Stimulated activated CD4-positive, alpha-beta T cell treated with anti-CD3 and anti-CD28 coated beads, Interleukin-1b, Interleukin-23, amount 100 ng/mL, for 4 hours (primary cell): ENCODE measurements at regions not wholly inside any gene's neighbourhood (a gene's known extent, or its start where the extent isn't known, plus 50 kb on each side); places are given as distances from the start of the nearest gene placed in this dataset.

Experiments
- DNase-seq, 2 donors: peaks; one replicate each; pipeline ENCODE4 v3.0.0-alpha.2; 2020; ENCODE audit warnings: low read depth in 2 of 2

GRCh38 chr1:101317590-101317989 lies 80.8 kb downstream of the S1PR1 start:
- DNase-seq: no peak

DNA sequence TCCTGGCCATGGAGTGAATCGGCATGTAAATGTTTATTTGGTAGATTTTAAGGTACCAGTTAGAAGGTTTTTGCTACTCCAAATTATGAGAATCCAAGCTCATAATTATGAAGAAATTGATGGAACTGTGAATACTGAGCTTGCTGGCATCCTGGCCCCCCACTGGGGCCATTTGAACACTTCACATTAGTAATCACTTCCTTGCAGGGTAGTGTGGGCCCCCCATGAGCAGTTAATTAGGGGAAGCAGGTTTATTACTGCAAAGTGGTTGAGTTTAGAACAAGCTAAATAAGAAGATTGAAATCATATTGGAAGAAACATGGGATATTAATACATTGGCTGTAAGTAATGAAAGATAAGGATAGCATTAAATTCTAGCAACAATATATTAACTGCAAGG lies 86.7 kb downstream of the S1PR1 start:
- no peak for DNase-seq

DNA sequence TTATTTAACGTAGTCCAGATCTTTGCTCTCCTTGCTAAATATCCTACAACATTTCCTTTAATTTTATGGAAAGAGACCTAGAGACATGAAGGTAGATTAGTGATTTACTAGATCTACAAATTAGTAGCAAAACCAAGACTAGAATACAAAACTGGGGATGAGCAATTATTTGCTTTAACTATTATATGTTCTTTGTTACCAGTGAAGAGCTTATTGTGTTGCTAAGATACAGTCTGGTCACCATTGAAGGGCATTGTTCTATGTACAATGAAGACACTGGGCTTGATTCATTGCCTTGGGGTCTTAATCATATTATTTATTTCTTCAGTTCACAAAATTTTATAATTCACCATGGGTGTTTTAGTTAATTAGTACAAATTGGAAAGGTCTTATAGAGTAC lies 88.3 kb downstream of the S1PR1 start:
- DNase-seq: no peak

DNA sequence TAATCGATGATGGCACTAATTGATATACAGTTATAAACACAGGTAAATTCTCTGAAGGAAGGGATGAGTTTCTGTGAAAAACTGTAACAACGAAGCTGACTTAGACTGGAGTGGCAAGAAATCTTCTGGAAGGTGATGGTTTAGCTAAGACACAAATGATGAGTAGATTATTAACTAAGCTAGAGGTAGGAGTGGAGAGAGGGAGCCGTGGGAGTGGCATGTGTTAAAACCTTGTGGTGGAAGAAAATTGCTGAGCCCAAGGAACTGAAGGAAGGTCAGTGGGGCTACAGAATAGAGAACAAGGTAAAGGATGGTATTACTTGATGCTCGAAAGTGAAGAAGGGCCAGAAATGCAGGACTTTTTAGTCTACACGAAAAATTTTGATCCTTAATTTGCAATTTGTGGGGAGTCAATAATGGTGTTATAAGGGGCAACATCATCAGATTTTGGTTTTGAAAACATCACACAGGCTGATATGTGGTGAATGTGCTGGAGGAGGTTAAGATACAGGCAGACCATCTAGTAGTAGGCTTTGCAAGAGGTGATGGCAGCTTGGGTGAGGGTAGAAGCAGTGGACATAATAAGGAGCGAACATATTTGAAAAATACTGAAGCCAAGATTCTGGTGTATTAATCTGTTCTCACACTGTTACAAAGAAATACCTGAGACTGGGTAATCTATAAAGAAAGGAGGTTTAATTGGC lies 93.8 kb downstream of the S1PR1 start:
- DNase-seq: no peak

DNA sequence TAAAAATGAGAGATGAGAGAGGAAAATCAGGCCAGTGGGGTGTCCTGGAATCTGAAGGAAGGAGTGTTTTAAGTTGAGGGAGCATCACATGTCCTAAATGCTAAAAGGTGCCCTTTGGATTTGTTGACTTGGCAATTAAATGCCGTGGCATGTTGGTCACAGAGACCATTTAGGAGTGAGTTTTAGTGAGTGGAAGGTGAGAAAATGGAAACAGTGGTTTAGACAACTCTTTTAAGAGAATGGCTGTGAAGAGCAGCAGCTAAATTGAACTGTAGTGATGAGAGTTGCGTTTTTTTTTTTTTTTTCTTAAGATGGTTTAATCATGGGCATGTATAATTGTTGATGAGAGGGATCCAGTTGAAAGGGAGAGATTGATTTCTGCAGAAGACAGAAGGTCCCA lies 95.0 kb downstream of the S1PR1 start:
- DNase-seq: no peak

DNA sequence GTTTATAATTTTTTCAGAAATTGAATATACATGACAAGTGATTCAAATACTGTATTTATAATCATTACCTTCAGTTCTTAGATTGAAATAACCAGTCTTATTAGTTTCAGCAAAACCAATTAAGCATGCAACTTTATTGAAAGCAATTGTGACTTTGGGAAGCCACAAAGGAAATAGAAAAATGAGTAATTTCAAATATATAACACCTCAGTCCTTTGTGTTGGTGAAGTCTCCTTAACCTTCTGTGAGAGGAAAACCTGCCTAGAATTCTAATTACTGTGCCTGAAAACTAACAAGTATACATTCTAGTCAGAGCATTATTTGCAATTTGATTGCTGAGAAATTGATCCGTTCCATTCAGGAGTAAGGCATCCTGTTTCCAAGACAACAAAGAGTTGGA lies 95.8 kb downstream of the S1PR1 start:
- DNase-seq: no peak

DNA sequence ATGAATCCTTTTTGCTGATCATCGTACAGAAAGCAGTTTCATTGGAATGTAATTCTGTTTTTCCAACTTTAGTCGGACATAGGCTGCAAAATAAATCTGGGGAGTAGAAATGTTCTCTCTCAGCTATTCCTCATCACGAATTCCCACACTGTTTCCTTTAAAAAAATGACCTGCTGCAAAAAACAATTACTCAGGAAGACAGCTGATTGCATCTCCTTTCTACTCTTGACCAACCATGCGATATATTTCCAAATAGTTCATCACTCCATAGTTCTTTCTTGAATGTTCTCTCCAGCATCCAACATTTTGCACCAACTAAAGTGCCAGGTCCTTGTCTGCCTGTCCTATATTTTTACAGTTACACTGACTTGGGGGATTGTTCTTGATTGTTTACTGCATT lies 96.4 kb downstream of the S1PR1 start:
- no peak for DNase-seq

DNA sequence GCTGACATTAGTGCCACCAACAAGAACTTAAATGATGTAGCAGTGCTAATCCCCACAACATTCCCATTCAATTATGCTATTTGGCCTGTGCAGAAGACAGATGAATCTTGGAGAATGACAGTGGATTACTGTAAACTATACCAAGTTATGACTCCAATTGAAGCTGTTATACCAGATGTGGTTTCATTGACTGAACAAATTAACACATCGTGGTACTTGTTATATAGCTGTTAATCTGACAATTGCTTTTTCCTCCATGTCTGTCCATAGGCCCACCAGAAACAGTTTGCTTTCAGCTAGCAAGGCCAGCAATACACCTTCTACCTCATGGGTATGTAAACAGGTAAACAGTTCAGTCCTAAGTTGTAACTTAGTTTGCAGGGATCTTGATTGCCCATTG lies 101.1 kb downstream of the S1PR1 start:
- DNase-seq: no peak

DNA sequence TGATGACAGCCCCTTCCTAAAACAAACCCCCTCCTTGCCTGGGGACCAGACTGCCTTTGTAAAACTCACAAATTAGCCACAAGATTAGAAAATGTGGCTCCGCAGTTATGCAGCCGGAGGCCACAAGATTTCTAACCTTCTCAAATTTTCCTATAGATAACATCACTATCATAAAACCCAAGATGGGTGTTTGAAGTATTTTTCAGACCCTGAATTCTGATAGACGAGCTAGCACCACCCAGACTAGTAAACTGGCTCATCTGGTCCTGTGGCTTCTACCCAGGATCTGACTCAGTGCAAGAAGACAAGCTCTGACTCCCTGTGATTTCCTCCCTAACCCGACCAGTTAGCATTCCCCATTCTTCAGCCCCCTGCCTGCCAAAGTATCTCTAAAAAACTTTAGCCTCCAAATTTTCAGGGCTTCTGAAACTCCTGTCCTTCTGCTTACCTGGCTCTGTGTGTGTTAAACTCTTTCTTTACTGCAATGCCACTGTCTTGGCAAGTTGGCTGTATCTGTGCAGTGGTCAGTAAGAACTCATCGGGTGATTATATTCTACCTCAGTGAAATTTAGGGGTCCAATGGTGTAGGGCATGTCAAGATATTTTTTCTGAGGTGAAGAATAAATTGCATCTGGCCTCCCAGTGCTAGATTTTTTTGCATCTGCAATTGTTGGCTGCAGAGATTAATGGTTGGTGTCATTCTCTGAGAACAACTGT lies 102.1 kb downstream of the S1PR1 start:
- no peak for DNase-seq

DNA sequence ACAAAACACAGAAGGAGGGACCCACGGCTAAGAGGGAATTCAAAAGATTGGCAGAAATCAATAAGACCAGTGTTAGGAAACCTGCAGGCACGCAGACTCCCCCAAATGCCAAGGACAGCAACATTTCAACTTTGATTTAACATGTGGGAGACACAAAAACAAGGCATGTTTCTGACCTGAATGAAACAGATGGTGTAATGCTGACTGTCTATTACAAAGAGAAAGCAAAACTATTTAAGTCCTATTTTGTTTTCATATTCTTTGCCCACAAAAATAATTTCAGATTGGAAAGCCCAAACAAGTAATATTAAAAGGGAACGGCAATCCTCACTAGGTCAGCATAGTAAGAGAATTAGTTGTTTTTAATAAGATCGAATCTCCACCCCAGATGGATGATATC lies 107.9 kb downstream of the S1PR1 start:
- DNase-seq: no peak

GRCh38 chr1:101346419-101346818 lies 109.6 kb downstream of the S1PR1 start:
- DNase-seq: no peak

DNA sequence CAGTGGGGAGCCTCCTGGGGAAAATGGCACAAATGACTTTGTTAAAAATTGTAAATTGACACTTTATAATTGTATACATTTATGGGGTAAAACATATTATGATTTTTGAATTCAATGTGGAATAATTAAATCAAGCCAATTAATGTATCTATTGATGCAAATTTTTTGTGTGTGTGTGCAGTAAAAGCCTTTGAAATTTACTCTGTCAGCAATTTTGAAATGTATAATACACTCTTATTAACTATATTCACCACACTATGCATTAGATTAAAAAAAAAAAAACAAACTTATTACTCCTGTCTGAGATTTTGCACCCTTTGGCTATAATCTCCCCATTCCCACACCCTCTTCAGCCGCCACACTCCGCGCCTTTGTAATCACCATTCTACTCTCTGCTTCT lies 119.2 kb downstream of the S1PR1 start:
- DNase-seq: no peak

GRCh38 chr1:101356604-101357443 lies 120.0 kb downstream of the S1PR1 start:
- no peak for DNase-seq

- peak in 1 of 2 donors; percentile 78 for DNase-seq
These were observed 120.7 kb downstream of the S1PR1 start for GRCh38 chr1:101357444-101357986.

DNA sequence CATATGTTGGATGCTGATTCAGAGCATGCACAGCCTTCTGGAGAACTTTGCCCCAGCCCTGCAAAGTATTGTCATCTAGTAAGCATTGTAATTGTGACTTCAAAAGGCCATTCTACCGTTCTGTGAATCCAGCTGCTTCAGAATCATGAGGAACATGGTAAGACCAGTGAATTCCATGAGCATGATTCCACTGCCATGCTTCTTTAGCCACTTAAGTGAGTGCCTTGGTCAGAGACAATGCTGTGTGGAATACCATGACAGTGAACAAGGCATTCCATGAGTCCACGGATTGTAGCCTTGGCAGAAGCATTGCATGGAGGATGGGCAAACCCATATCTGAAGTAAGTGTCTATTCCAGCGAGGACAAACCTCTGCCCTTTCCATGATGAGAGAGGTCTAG lies 123.7 kb downstream of the S1PR1 start:
- no peak for DNase-seq

GRCh38 chr1:101363891-101364318 lies 127.1 kb downstream of the S1PR1 start:
- no peak for DNase-seq

DNA sequence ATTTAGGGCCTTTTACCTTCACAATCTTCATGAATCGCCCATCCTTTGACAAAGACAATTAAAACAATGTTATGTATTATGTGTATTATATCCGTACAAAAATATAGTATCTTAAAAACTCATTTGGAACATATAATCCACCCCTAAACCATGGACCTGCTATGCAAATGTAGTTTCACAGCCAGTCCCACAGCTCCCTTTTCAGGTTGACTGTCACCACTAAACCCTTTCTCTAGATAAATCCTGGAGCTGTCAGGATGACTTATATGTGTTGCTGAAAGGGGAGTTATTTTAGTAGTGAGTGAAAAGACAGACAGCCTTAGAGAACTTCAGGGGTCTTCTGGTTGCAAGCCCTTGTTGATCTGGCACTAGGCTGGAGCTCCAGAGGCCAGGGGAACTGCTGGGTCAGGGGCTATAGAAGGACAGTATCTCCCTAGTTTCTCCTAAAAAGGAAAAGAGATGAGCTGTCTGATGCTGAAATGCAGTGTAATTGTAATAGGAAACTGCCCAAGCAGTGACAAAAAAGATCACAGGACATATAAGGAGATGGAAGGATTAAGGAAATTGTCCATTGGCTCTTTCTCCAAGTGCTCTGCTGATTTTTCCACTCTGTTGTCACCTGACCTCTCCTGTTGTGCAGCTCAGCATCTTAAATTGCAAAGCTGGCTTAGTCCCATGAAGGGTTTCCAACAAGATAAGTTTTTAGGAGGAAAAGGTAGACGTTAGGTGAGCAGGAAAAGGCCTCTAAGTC lies 127.7 kb downstream of the S1PR1 start:
- no peak for DNase-seq

DNA sequence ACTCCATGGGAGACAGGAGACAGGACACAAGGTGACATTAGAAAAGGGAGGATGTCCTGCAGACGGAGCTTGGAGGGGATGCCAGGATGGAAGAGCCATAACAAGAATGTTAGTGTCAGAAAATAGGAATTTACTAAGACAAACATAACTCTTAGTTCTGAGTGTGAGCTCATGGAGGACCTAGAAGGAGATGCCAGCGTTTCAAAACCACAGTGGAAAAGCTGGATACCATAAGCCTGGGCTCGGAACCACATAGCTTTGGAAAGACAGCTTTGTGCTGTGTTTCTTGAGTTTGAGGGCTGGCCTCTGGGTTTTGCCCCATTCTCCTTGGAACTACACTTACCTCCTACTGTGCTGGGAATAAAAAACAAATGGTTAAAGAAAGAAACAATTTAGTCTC lies 128.4 kb downstream of the S1PR1 start:
- DNase-seq: no peak

- no peak for DNase-seq
These were observed 129.1 kb downstream of the S1PR1 start for GRCh38 chr1:101365878-101366277.

GRCh38 chr1:101366513-101367215 lies 129.8 kb downstream of the S1PR1 start:
- DNase-seq: no peak

- no peak for DNase-seq
These were observed 130.8 kb downstream of the S1PR1 start for GRCh38 chr1:101367630-101368029.
